ENCODE measurements at regions not wholly inside any gene's neighbourhood (a gene's known extent, or its start where the extent isn't known, plus 50 kb on each side); places are given as distances from the start of the nearest gene placed in this dataset.

GRCh38 chr1:193537266-193538002 lies 351.0 kb upstream of the B3GALT2 start:
- DNase-seq (ENCODE audit: low read depth in 1 of 2, low spot score in 1 of 2): peak in 1 of 2 experiments; percentile 16
- no peak for TF ChIP-seq SPI1 (IDR thresholded peaks at IDR 0.05; ENCODE audit: borderline replicate concordance, low read depth)
- no peak for TF ChIP-seq POLR2AphosphoS5 (IDR thresholded peaks at IDR 0.05; ENCODE audit: low read depth)
- no peak for TF ChIP-seq REST (IDR thresholded peaks at IDR 0.05; ENCODE audit: insufficient replicate concordance, low read depth)
- TF ChIP-seq GABPA (IDR thresholded peaks at IDR 0.05; ENCODE audit: low read depth): no peak
- no peak for TF ChIP-seq CTCF (IDR thresholded peaks at IDR 0.05; ENCODE audit: insufficient read depth, low read length)
- Histone ChIP-seq H3K27ac (replicated peaks) (no peak overlapping the region), H3K4me3 (replicated peaks; ENCODE audit: insufficient read depth, low read length) (no peak overlapping the region), H3K27me3 (ENCODE audit: insufficient read depth, poor library complexity, severe bottlenecking) (no peaks in the 10 kb centered on the region)

GRCh38 chr1:193533853-193534252 lies 347.4 kb upstream of the B3GALT2 start:
- H3K27ac ChIP-seq (replicated peaks): no peak overlapping the region
- no peak overlapping the region for H3K4me3 ChIP-seq (replicated peaks; ENCODE audit: insufficient read depth, low read length)
- DNase-seq (ENCODE audit: low read depth in 1 of 2, low spot score in 1 of 2): no peak
- no peak for TF ChIP-seq GABPA (IDR thresholded peaks at IDR 0.05; ENCODE audit: low read depth)
- TF ChIP-seq REST (IDR thresholded peaks at IDR 0.05; ENCODE audit: insufficient replicate concordance, low read depth): no peak
- TF ChIP-seq CTCF (IDR thresholded peaks at IDR 0.05; ENCODE audit: insufficient read depth, low read length): no peak
- TF ChIP-seq SPI1 (IDR thresholded peaks at IDR 0.05; ENCODE audit: borderline replicate concordance, low read depth): no peak
- TF ChIP-seq POLR2AphosphoS5 (IDR thresholded peaks at IDR 0.05; ENCODE audit: low read depth): no peak
- no peaks in the 10 kb centered on the region for H3K27me3 ChIP-seq (ENCODE audit: insufficient read depth, poor library complexity, severe bottlenecking)

- TF ChIP-seq GABPA (IDR thresholded peaks at IDR 0.05; ENCODE audit: low read depth) (no peak), SPI1 (IDR thresholded peaks at IDR 0.05; ENCODE audit: borderline replicate concordance, low read depth) (no peak), CTCF (IDR thresholded peaks at IDR 0.05; ENCODE audit: insufficient read depth, low read length) (no peak), POLR2AphosphoS5 (IDR thresholded peaks at IDR 0.05; ENCODE audit: low read depth) (no peak)
- Histone ChIP-seq H3K27me3 (ENCODE audit: insufficient read depth, poor library complexity, severe bottlenecking) (no peaks in the 10 kb centered on the region), H3K4me3 (replicated peaks; ENCODE audit: insufficient read depth, low read length) (no peak overlapping the region), H3K27ac (replicated peaks) (no peak overlapping the region)
- DNase-seq (ENCODE audit: low read depth in 1 of 2, low spot score in 1 of 2): no peak
Observed at GRCh38 chr1:193525917-193526710, 339.7 kb upstream of the B3GALT2 start.

All from HL-60 (cell line).